Hematopoietic multipotent progenitor cell treated with erythropoietin and hydrocortisone succinate and interleukin-3 and kit ligand, for 4 days (in vitro differentiated cells): ENCODE measurements at regions not wholly inside any gene's neighbourhood (a gene's known extent, or its start where the extent isn't known, plus 50 kb on each side); places are given as distances from the start of the nearest gene placed in this dataset.
"Not testable (repeated sequence)": the region's sequence is repeated elsewhere in the genome, so short reads cannot be mapped to it uniquely, and the experiment has no call there.

Source experiments
- DNase-seq: peaks from one replicate; pipeline ENCODE4 v3.0.0-alpha.2; 2015

- not testable (repeated sequence) for DNase-seq
These were observed 413.3 kb upstream of the ST8SIA4 start for GRCh38 chr5:101316401-101316800.

- no peak for DNase-seq
These were observed 403.5 kb upstream of the ST8SIA4 start for GRCh38 chr5:101306391-101307137.

GRCh38 chr5:101296477-101296876 lies 393.4 kb upstream of the ST8SIA4 start:
- no peak for DNase-seq

GRCh38 chr5:101292199-101292598 lies 389.1 kb upstream of the ST8SIA4 start:
- DNase-seq: no peak

GRCh38 chr5:101290761-101291160 lies 387.7 kb upstream of the ST8SIA4 start:
- not testable (repeated sequence) for DNase-seq

GRCh38 chr5:101288633-101289032 lies 385.6 kb upstream of the ST8SIA4 start:
- no peak for DNase-seq

GRCh38 chr5:101284736-101285375 lies 381.8 kb upstream of the ST8SIA4 start:
- no peak for DNase-seq

- not testable (repeated sequence) for DNase-seq
These were observed 380.9 kb upstream of the ST8SIA4 start for GRCh38 chr5:101283938-101284337.

- DNase-seq: no peak
These were observed 375.8 kb upstream of the ST8SIA4 start for GRCh38 chr5:101278917-101279316.

GRCh38 chr5:101278011-101278687 lies 375.1 kb upstream of the ST8SIA4 start:
- no peak for DNase-seq

- DNase-seq: no peak
These were observed 368.9 kb upstream of the ST8SIA4 start for GRCh38 chr5:101271945-101272344.

GRCh38 chr5:101271416-101271815 lies 368.3 kb upstream of the ST8SIA4 start:
- DNase-seq: no peak

GRCh38 chr5:101260857-101261256 lies 357.8 kb upstream of the ST8SIA4 start:
- DNase-seq: no peak

- no peak for DNase-seq
These were observed 350.0 kb upstream of the ST8SIA4 start for GRCh38 chr5:101253096-101253495.

GRCh38 chr5:101244621-101245020 lies 341.5 kb upstream of the ST8SIA4 start:
- no peak for DNase-seq

GRCh38 chr5:101212942-101213514 lies 309.9 kb upstream of the ST8SIA4 start:
- no peak for DNase-seq

- no peak for DNase-seq
These were observed 303.5 kb upstream of the ST8SIA4 start for GRCh38 chr5:101206534-101206933.

GRCh38 chr5:101205065-101205464 lies 302.0 kb upstream of the ST8SIA4 start:
- not testable (repeated sequence) for DNase-seq

- DNase-seq: not testable (repeated sequence)
These were observed 277.3 kb upstream of the ST8SIA4 start for GRCh38 chr5:101180365-101180764.

GRCh38 chr5:101176605-101177004 lies 273.5 kb upstream of the ST8SIA4 start:
- DNase-seq: no peak

- no peak for DNase-seq
These were observed 271.9 kb upstream of the ST8SIA4 start for GRCh38 chr5:101174981-101175380.

GRCh38 chr5:101163088-101163487 lies 260.0 kb upstream of the ST8SIA4 start:
- no peak for DNase-seq

GRCh38 chr5:101160002-101160401 lies 256.9 kb upstream of the ST8SIA4 start:
- no peak for DNase-seq

- DNase-seq: no peak
These were observed 255.9 kb upstream of the ST8SIA4 start for GRCh38 chr5:101159006-101159405.
